ENCODE measurements at regions not wholly inside any gene's neighbourhood (a gene's known extent, or its start where the extent isn't known, plus 50 kb on each side); places are given as distances from the start of the nearest gene placed in this dataset.
A peak's percentile ranks its signal among the peaks of the same experiment; 100 is the strongest.

DNA sequence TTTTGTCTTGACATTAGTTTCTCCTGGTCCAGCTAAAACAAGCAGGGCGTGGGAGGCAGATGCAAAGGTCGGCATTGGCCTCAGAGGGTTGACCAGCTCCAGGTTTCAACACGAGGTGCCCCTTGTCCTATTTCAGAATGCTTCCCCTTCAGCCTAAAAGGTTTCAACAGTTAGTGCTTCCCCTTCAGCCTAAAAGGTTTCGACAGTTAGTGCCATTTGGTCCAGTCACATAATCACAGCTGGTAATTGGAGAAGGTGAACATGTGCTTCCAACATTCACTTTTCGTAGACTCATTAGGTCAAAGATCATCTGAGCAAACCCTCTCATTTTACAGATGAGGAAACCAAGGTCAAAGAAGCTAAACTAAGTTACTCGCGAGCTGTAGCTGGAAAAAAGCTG is 270.3 kb upstream of the MAP3K1 start (continued):
- no peak for TF ChIP-seq NR2F6 (IDR thresholded peaks at IDR 0.05)
- peak; percentile 33; the same call in 1 of the 2 replicates for TF ChIP-seq NR2F6 (CRISPR knock-in tag; IDR thresholded peaks at IDR 0.05)
- TF ChIP-seq MXD1 (CRISPR knock-in tag; IDR thresholded peaks at IDR 0.05) = no peak
- no peak for TF ChIP-seq MYNN (CRISPR knock-in tag; IDR thresholded peaks at IDR 0.05; ENCODE audit: low read depth)
- no peak for TF ChIP-seq ZNF34 (CRISPR knock-in tag; IDR thresholded peaks at IDR 0.05; ENCODE audit: borderline replicate concordance)
- no peak for TF ChIP-seq HES4 (CRISPR knock-in tag; IDR thresholded peaks at IDR 0.05; ENCODE audit: borderline replicate concordance)
- TF ChIP-seq ZNF343 (CRISPR knock-in tag; IDR thresholded peaks at IDR 0.05) = no peak
- no peak for TF ChIP-seq SATB2 (CRISPR knock-in tag; IDR thresholded peaks at IDR 0.05)
- TF ChIP-seq SNAPC2 (CRISPR knock-in tag; IDR thresholded peaks at IDR 0.05) = no peak
- TF ChIP-seq SNAPC5 (CRISPR knock-in tag; IDR thresholded peaks at IDR 0.05; ENCODE audit: borderline replicate concordance) = no peak
- TF ChIP-seq, protein P1, sequence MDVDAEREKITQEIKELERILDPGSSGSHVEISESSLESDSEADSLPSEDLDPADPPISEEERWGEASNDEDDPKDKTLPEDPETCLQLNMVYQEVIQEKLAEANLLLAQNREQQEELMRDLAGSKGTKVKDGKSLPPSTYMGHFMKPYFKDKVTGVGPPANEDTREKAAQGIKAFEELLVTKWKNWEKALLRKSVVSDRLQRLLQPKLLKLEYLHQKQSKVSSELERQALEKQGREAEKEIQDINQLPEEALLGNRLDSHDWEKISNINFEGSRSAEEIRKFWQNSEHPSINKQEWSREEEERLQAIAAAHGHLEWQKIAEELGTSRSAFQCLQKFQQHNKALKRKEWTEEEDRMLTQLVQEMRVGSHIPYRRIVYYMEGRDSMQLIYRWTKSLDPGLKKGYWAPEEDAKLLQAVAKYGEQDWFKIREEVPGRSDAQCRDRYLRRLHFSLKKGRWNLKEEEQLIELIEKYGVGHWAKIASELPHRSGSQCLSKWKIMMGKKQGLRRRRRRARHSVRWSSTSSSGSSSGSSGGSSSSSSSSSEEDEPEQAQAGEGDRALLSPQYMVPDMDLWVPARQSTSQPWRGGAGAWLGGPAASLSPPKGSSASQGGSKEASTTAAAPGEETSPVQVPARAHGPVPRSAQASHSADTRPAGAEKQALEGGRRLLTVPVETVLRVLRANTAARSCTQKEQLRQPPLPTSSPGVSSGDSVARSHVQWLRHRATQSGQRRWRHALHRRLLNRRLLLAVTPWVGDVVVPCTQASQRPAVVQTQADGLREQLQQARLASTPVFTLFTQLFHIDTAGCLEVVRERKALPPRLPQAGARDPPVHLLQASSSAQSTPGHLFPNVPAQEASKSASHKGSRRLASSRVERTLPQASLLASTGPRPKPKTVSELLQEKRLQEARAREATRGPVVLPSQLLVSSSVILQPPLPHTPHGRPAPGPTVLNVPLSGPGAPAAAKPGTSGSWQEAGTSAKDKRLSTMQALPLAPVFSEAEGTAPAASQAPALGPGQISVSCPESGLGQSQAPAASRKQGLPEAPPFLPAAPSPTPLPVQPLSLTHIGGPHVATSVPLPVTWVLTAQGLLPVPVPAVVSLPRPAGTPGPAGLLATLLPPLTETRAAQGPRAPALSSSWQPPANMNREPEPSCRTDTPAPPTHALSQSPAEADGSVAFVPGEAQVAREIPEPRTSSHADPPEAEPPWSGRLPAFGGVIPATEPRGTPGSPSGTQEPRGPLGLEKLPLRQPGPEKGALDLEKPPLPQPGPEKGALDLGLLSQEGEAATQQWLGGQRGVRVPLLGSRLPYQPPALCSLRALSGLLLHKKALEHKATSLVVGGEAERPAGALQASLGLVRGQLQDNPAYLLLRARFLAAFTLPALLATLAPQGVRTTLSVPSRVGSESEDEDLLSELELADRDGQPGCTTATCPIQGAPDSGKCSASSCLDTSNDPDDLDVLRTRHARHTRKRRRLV (CRISPR knock-in tag; IDR thresholded peaks at IDR 0.05) = no peak
- TF ChIP-seq ZNF788 (CRISPR knock-in tag; IDR thresholded peaks at IDR 0.05; ENCODE audit: borderline replicate concordance) = no peak
- no peak for TF ChIP-seq ZFP1 (CRISPR knock-in tag; IDR thresholded peaks at IDR 0.05)
- TF ChIP-seq ZNF703 (CRISPR knock-in tag; IDR thresholded peaks at IDR 0.05; ENCODE audit: borderline replicate concordance) = no peak

All from HepG2 (cell line).